ENCODE measurements at regions not wholly inside any gene's neighbourhood (a gene's known extent, or its start where the extent isn't known, plus 50 kb on each side); places are given as distances from the start of the nearest gene placed in this dataset.

GRCh38 chr10:8417631-8418030 lies 363.1 kb downstream of the GATA3 start:
- TF ChIP-seq EP300 (IDR thresholded peaks at IDR 0.05) (no peak), POLR2A (IDR thresholded peaks at IDR 0.05) (no peak), CTCF (IDR thresholded peaks at IDR 0.05) (no peak)
- no peak for DNase-seq
- H3K9me3 ChIP-seq: no peaks in the 10 kb centered on the region

GRCh38 chr10:8418631-8419030 lies 364.1 kb downstream of the GATA3 start:
- intact Hi-C loops (cut with DNase I): no loop called here
- H3K27me3 ChIP-seq: no peaks in the 10 kb centered on the region
- H3K27ac ChIP-seq: no peak overlapping the region
- no peak overlapping the region for H3K4me3 ChIP-seq
- TF ChIP-seq POLR2A (IDR thresholded peaks at IDR 0.05): no peak
- no peak for TF ChIP-seq CTCF (IDR thresholded peaks at IDR 0.05)
- TF ChIP-seq EP300 (IDR thresholded peaks at IDR 0.05): no peak
- no peak for DNase-seq
- no peaks in the 10 kb centered on the region for H3K9me3 ChIP-seq
- 65 to 75% (median 65%) methylated on average over 4 of the region's 4 CpGs for WGBS, 3 donors
- no peaks in the 10 kb centered on the region for H3K4me1 ChIP-seq (ENCODE audit: insufficient read depth)
- H3K36me3 ChIP-seq: no peaks in the 10 kb centered on the region

More at GRCh38 chr10:8417631-8418030, 363.1 kb downstream of the GATA3 start:
- WGBS, 3 donors: 69 to 85% (median 69%) methylated on average over 1 of the region's 1 CpG
- H3K27ac ChIP-seq: no peak overlapping the region
- intact Hi-C loops (cut with DNase I): no loop called here
- H3K36me3 ChIP-seq: no peaks in the 10 kb centered on the region
- H3K4me1 ChIP-seq (ENCODE audit: insufficient read depth): no peaks in the 10 kb centered on the region
- H3K27me3 ChIP-seq: no peaks in the 10 kb centered on the region
- H3K4me3 ChIP-seq: no peak overlapping the region

GRCh38 chr10:8420182-8420581 lies 365.7 kb downstream of the GATA3 start:
- TF ChIP-seq EP300 (IDR thresholded peaks at IDR 0.05) (no peak), POLR2A (IDR thresholded peaks at IDR 0.05) (no peak), CTCF (IDR thresholded peaks at IDR 0.05) (no peak)
- no peak for DNase-seq
- no peaks in the 10 kb centered on the region for H3K9me3 ChIP-seq
- no peaks in the 10 kb centered on the region for H3K36me3 ChIP-seq
- no peak overlapping the region for H3K4me3 ChIP-seq
- H3K27me3 ChIP-seq: no peaks in the 10 kb centered on the region
- H3K27ac ChIP-seq: no peak overlapping the region
- no peaks in the 10 kb centered on the region for H3K4me1 ChIP-seq (ENCODE audit: insufficient read depth)
- intact Hi-C loops (cut with DNase I): no loop called here
- WGBS, 3 donors: 73 to 84% (median 77%) methylated on average over 2 of the region's 2 CpGs

GRCh38 chr10:8424555-8425211 lies 370.2 kb downstream of the GATA3 start:
- no peak overlapping the region for H3K4me3 ChIP-seq
- H3K36me3 ChIP-seq: no peaks in the 10 kb centered on the region
- intact Hi-C loops (cut with DNase I): no loop called here
- no peaks in the 10 kb centered on the region for H3K4me1 ChIP-seq (ENCODE audit: insufficient read depth)
- H3K27ac ChIP-seq: no peak overlapping the region
- no peaks in the 10 kb centered on the region for H3K9me3 ChIP-seq
- TF ChIP-seq CTCF (IDR thresholded peaks at IDR 0.05) (no peak), POLR2A (IDR thresholded peaks at IDR 0.05) (no peak), EP300 (IDR thresholded peaks at IDR 0.05) (no peak)
- no peaks in the 10 kb centered on the region for H3K27me3 ChIP-seq
- DNase-seq: no peak
- WGBS, 3 donors: 64 to 73% (median 67%) methylated on average over 3 of the region's 3 CpGs
